ENCODE measurements at regions not wholly inside any gene's neighbourhood (a gene's known extent, or its start where the extent isn't known, plus 50 kb on each side); places are given as distances from the start of the nearest gene placed in this dataset.

- TF ChIP-seq USF1 (IDR thresholded peaks at IDR 0.05) = no peak
- TF ChIP-seq CREB1 (IDR thresholded peaks at IDR 0.05; ENCODE audit: low read depth) = no peak
- no peak for TF ChIP-seq EP300 (IDR thresholded peaks at IDR 0.05; ENCODE audit: borderline replicate concordance)
- TF ChIP-seq EGR1 (IDR thresholded peaks at IDR 0.05) = no peak
- no peak for TF ChIP-seq FOXM1 (IDR thresholded peaks at IDR 0.05; ENCODE audit: borderline replicate concordance, low read depth)
- no peak for TF ChIP-seq YY1 (IDR thresholded peaks at IDR 0.05; ENCODE audit: low read depth)
- TF ChIP-seq TEAD4 (IDR thresholded peaks at IDR 0.05) = no peak
- TF ChIP-seq NFIC (IDR thresholded peaks at IDR 0.05) = no peak
- no peak for TF ChIP-seq TAF1 (IDR thresholded peaks at IDR 0.05; ENCODE audit: low read depth)
- TF ChIP-seq TCF12 (IDR thresholded peaks at IDR 0.05; ENCODE audit: low read depth) = no peak
- TF ChIP-seq REST (IDR thresholded peaks at IDR 0.05; ENCODE audit: low read depth) = no peak
- no peak for TF ChIP-seq RAD21 (IDR thresholded peaks at IDR 0.05; ENCODE audit: low read depth)
- TF ChIP-seq ZBTB7A (IDR thresholded peaks at IDR 0.05; ENCODE audit: low read depth) = no peak
- no peak for TF ChIP-seq MAX (IDR thresholded peaks at IDR 0.05)
- TF ChIP-seq CEBPB (IDR thresholded peaks at IDR 0.05) = no peak
Measured at GRCh38 chr7:70926666-70927065, 205.3 kb upstream of the GALNT17 start.

GRCh38 chr7:70935311-70935710 lies 196.6 kb upstream of the GALNT17 start:
- TF ChIP-seq TEAD4 (IDR thresholded peaks at IDR 0.05) (no peak), REST (IDR thresholded peaks at IDR 0.05; ENCODE audit: low read depth) (no peak), CEBPB (IDR thresholded peaks at IDR 0.05) (no peak), USF1 (IDR thresholded peaks at IDR 0.05) (no peak), MAX (IDR thresholded peaks at IDR 0.05) (no peak)

GRCh38 chr7:70935854-70936253 lies 196.1 kb upstream of the GALNT17 start:
- TF ChIP-seq CREB1 (IDR thresholded peaks at IDR 0.05; ENCODE audit: low read depth) (no peak), MAX (IDR thresholded peaks at IDR 0.05) (no peak), EGR1 (IDR thresholded peaks at IDR 0.05) (no peak), EP300 (IDR thresholded peaks at IDR 0.05; ENCODE audit: borderline replicate concordance) (no peak), TEAD4 (IDR thresholded peaks at IDR 0.05) (no peak), CEBPB (IDR thresholded peaks at IDR 0.05) (no peak), FOXM1 (IDR thresholded peaks at IDR 0.05; ENCODE audit: borderline replicate concordance, low read depth) (no peak), ZBTB7A (IDR thresholded peaks at IDR 0.05; ENCODE audit: low read depth) (no peak), NFIC (IDR thresholded peaks at IDR 0.05) (no peak), RAD21 (IDR thresholded peaks at IDR 0.05; ENCODE audit: low read depth) (no peak), REST (IDR thresholded peaks at IDR 0.05; ENCODE audit: low read depth) (no peak), TCF12 (IDR thresholded peaks at IDR 0.05; ENCODE audit: low read depth) (no peak), YY1 (IDR thresholded peaks at IDR 0.05; ENCODE audit: low read depth) (no peak), USF1 (IDR thresholded peaks at IDR 0.05) (no peak), TAF1 (IDR thresholded peaks at IDR 0.05; ENCODE audit: low read depth) (no peak)

- TF ChIP-seq TAF1 (IDR thresholded peaks at IDR 0.05; ENCODE audit: low read depth) = no peak
- no peak for TF ChIP-seq EP300 (IDR thresholded peaks at IDR 0.05; ENCODE audit: borderline replicate concordance)
- TF ChIP-seq REST (IDR thresholded peaks at IDR 0.05; ENCODE audit: low read depth) = no peak
- no peak for TF ChIP-seq NFIC (IDR thresholded peaks at IDR 0.05)
- TF ChIP-seq EGR1 (IDR thresholded peaks at IDR 0.05) = no peak
- TF ChIP-seq CEBPB (IDR thresholded peaks at IDR 0.05) = no peak
- no peak for TF ChIP-seq USF1 (IDR thresholded peaks at IDR 0.05)
- TF ChIP-seq ZBTB7A (IDR thresholded peaks at IDR 0.05; ENCODE audit: low read depth) = no peak
- TF ChIP-seq YY1 (IDR thresholded peaks at IDR 0.05; ENCODE audit: low read depth) = no peak
- TF ChIP-seq TCF12 (IDR thresholded peaks at IDR 0.05; ENCODE audit: low read depth) = no peak
- TF ChIP-seq FOXM1 (IDR thresholded peaks at IDR 0.05; ENCODE audit: borderline replicate concordance, low read depth) = no peak
- no peak for TF ChIP-seq TEAD4 (IDR thresholded peaks at IDR 0.05)
Measured at GRCh38 chr7:70937424-70937823, 194.5 kb upstream of the GALNT17 start.

Data from Ishikawa (cell line).